H1 (cell line): ENCODE measurements at regions not wholly inside any gene's neighbourhood (a gene's known extent, or its start where the extent isn't known, plus 50 kb on each side); places are given as distances from the start of the nearest gene placed in this dataset.

Experiments
- CTCF ChIA-PET: fragments of 300-600 bp; sonication (Branson Sonifier 250); formaldehyde crosslinking; loops from one replicate; lab custom pipeline; 2021; ENCODE audit not compliant: partially characterized antibody; lab: Charles Lee
- POLR2A ChIA-PET: fragments of 300-600 bp; sonication (Branson Sonifier 250); formaldehyde crosslinking; loops from one replicate; lab custom pipeline; 2021; ENCODE audit warnings: inconsistent platforms; ENCODE audit not compliant: partially characterized antibody; lab: Charles Lee
- DNase-seq, 2 experiments: peaks; one replicate each; pipeline versions ENCODE4 v3.0.0 to v3.0.0-alpha.2; 2010 to 2022; ENCODE audit warnings: low spot score in 2 of 2, low read depth in 1 of 2, mixed read lengths in 1 of 2
- FAIRE-seq: peaks from 2 replicates; lab custom pipeline; 2011; peaks lifted over from hg19 to GRCh38; lab: Jason Lieb, UNC
- H2AFZ ChIP-seq: 2 replicates; pipeline ENCODE4 v1.8.1; 2012; ENCODE audit warnings: low read length, inconsistent platforms
- H2AK5ac ChIP-seq: 2 replicates; pipeline ENCODE4 v1.6.1; 2013; ENCODE audit warnings: low read depth, low read length
- H2BK120ac ChIP-seq: replicated peaks from 2 replicates; pipeline ENCODE3; 2013; ENCODE audit warnings: low read depth, low read length, inconsistent platforms
- H2BK12ac ChIP-seq: 2 replicates; pipeline ENCODE4 v1.6.1; 2013; ENCODE audit warnings: low read depth, low read length
- H2BK15ac ChIP-seq: 2 replicates; pipeline ENCODE4 v1.6.1; 2013; ENCODE audit warnings: low read length
- H2BK20ac ChIP-seq: 2 replicates; pipeline ENCODE4 v1.6.1; 2013; ENCODE audit warnings: low read length
- H2BK5ac ChIP-seq: 2 replicates; pipeline ENCODE4 v1.6.1; 2013; ENCODE audit warnings: low read depth, low read length
- H3K14ac ChIP-seq: 2 replicates; pipeline ENCODE4 v1.6.1; 2013; ENCODE audit warnings: inconsistent platforms; ENCODE audit not compliant: insufficient read length
- H3K18ac ChIP-seq: 2 replicates; pipeline ENCODE4 v1.6.1; 2013; ENCODE audit warnings: low read length; ENCODE audit errors: extremely low read depth
- H3K23ac ChIP-seq: 2 replicates; pipeline ENCODE4 v1.6.1; 2013; ENCODE audit warnings: inconsistent platforms; ENCODE audit not compliant: insufficient read length
- H3K23me2 ChIP-seq: 2 replicates; pipeline ENCODE4 v1.6.1; 2013; ENCODE audit warnings: low read depth, low read length
- H3K27ac ChIP-seq: 2 replicates; pipeline ENCODE4 v1.6.1; 2011; ENCODE audit warnings: low read depth, low read length, inconsistent platforms
- H3K27me3 ChIP-seq, 4 experiments: replicated peaks in 1 of 4; 1 replicate in 1 of 4; 2 replicates in 3 of 4; pipeline versions ENCODE4 v1.6.1 to v1.8.1; 2011 to 2013; ENCODE audit warnings: low read length in 3 of 4, mild to moderate bottlenecking in 3 of 4, inconsistent platforms in 2 of 4, mixed read lengths in 2 of 4, moderate library complexity in 1 of 4; ENCODE audit not compliant: control insufficient read depth in 3 of 4, insufficient read depth in 3 of 4; ENCODE audit errors: extremely low read depth in 1 of 4
- H3K36me3 ChIP-seq, 4 experiments: 2 replicates each; pipeline versions ENCODE4 v1.6.1 to v1.8.1; 2011 to 2013; ENCODE audit warnings: mild to moderate bottlenecking in 4 of 4, low read length in 3 of 4, moderate library complexity in 2 of 4, control low read depth in 1 of 4, inconsistent platforms in 1 of 4; ENCODE audit not compliant: insufficient read depth in 4 of 4, control insufficient read depth in 2 of 4
- H3K4ac ChIP-seq: replicated peaks from 2 replicates; pipeline ENCODE3; 2013; ENCODE audit warnings: low read length, low read depth, mixed read lengths, inconsistent platforms; ENCODE audit not compliant: insufficient read length
- H3K4me1 ChIP-seq, 4 experiments: replicated peaks in 1 of 4; 1 replicate in 1 of 4; 2 replicates in 3 of 4; pipeline versions ENCODE4 v1.6.1 to v1.8.1; 2011 to 2013; ENCODE audit warnings: low read length in 3 of 4, inconsistent platforms in 2 of 4, mixed read lengths in 1 of 4; ENCODE audit not compliant: insufficient read depth in 4 of 4, control insufficient read depth in 3 of 4
- H3K4me2 ChIP-seq, 2 experiments: 2 replicates each; pipeline versions ENCODE4 v1.6.1 to v1.8.1; 2011 to 2013; ENCODE audit warnings: low read depth in 2 of 2, low read length in 2 of 2, control low read depth in 1 of 2, inconsistent platforms in 1 of 2, mild to moderate bottlenecking in 1 of 2; ENCODE audit not compliant: insufficient read depth in 1 of 2
- H3K4me3 ChIP-seq, 4 experiments: fragments of 200-600, 300-600 bp in 1 of 4; sonication (generic), shearing (Covaris generic), sonication (Bioruptor Twin) in 1 of 4; 2 replicates each; pipeline versions ENCODE4 v1.5.1 to v1.8.1; 2011 to 2016; ENCODE audit warnings: low read length in 4 of 4, low read depth in 3 of 4, control low read depth in 2 of 4, inconsistent platforms in 2 of 4, mild to moderate bottlenecking in 2 of 4, mixed read lengths in 1 of 4, moderate library complexity in 1 of 4; ENCODE audit not compliant: insufficient read depth in 2 of 4; ENCODE audit errors: extremely low read depth in 1 of 4
- H3K56ac ChIP-seq: replicated peaks from 2 replicates; pipeline ENCODE3; 2013; ENCODE audit warnings: low read depth, mild to moderate bottlenecking, mixed read lengths, low read length, inconsistent platforms; ENCODE audit not compliant: insufficient read length
- H3K79me1 ChIP-seq: 2 replicates; pipeline ENCODE4 v1.6.1; 2013; ENCODE audit warnings: low read depth, low read length, control low read depth
- H3K79me2 ChIP-seq, 2 experiments: 2 replicates each; pipeline versions ENCODE4 v1.6.1 to v1.8.1; 2012 to 2013; ENCODE audit warnings: low read length in 2 of 2, mild to moderate bottlenecking in 2 of 2, inconsistent platforms in 1 of 2; ENCODE audit not compliant: insufficient read depth in 2 of 2, control insufficient read depth in 1 of 2
- H3K9ac ChIP-seq, 4 experiments: replicated peaks in 1 of 4; 1 replicate in 1 of 4; 2 replicates in 3 of 4; pipeline versions ENCODE4 v1.6.1 to v1.8.1; 2011 to 2013; ENCODE audit warnings: low read depth in 3 of 4, low read length in 3 of 4, control low read depth in 2 of 4, mild to moderate bottlenecking in 2 of 4, moderate library complexity in 2 of 4, inconsistent platforms in 1 of 4; ENCODE audit errors: extremely low read depth in 1 of 4
- H3K9me3 ChIP-seq, 2 experiments: 2 replicates each; pipeline versions ENCODE4 v1.6.1 to v1.8.1; 2012 to 2013; ENCODE audit warnings: mild to moderate bottlenecking in 2 of 2, moderate library complexity in 2 of 2, control low read depth in 1 of 2, inconsistent platforms in 1 of 2, low read depth in 1 of 2, low read length in 1 of 2, mixed read lengths in 1 of 2; ENCODE audit not compliant: insufficient read depth in 2 of 2
- H4K20me1 ChIP-seq, 2 experiments: replicated peaks in 1 of 2; 2 replicates each; pipeline versions ENCODE3 to v1.8.1; 2011 to 2013; ENCODE audit warnings: inconsistent platforms in 2 of 2, low read length in 2 of 2, mild to moderate bottlenecking in 1 of 2; ENCODE audit not compliant: insufficient read depth in 2 of 2, control insufficient read depth in 1 of 2
- H4K5ac ChIP-seq: 2 replicates; pipeline ENCODE4 v1.6.1; 2013; ENCODE audit warnings: low read length, low read depth, mixed read lengths, inconsistent platforms; ENCODE audit not compliant: insufficient read length
- H4K8ac ChIP-seq: 2 replicates; pipeline ENCODE4 v1.8.0; 2013; ENCODE audit warnings: mild to moderate bottlenecking, moderate library complexity, low read length, inconsistent platforms; ENCODE audit not compliant: insufficient read depth; ENCODE audit errors: extremely low read depth
- H4K91ac ChIP-seq: replicated peaks from 2 replicates; pipeline ENCODE3; 2013; ENCODE audit warnings: low read length, mixed read lengths, inconsistent platforms; ENCODE audit not compliant: insufficient read length
- CEBPB ChIP-seq: IDR thresholded peaks from 2 replicates; pipeline ENCODE4 v1.6.1; 2012; ENCODE audit warnings: low read depth, low read length
- RAD21 ChIP-seq, 2 experiments: IDR thresholded peaks in 1 of 2; conservative IDR thresholded peaks in 1 of 2; 2 replicates each; pipeline ENCODE4 v1.6.1; 2011; ENCODE audit warnings: low read depth in 2 of 2, low read length in 2 of 2, improper control_type of control experiment in 1 of 2, inconsistent platforms in 1 of 2, mild to moderate bottlenecking in 1 of 2, moderate library complexity in 1 of 2
- RBBP5 ChIP-seq: IDR thresholded peaks from 2 replicates; pipeline ENCODE4 v1.7.1; 2012; ENCODE audit warnings: low read depth, mild to moderate bottlenecking, inconsistent platforms, low read length, moderate library complexity, borderline replicate concordance
- SIN3A ChIP-seq, 2 experiments: IDR thresholded peaks in 1 of 2; conservative IDR thresholded peaks in 1 of 2; 2 replicates each; pipeline ENCODE4 v1.6.1; 2011 to 2012; ENCODE audit warnings: low read length in 2 of 2, improper control_type of control experiment in 1 of 2, low read depth in 1 of 2, mild to moderate bottlenecking in 1 of 2
- TAF1 ChIP-seq: IDR thresholded peaks from 2 replicates; pipeline ENCODE4 v1.6.1; 2011; ENCODE audit warnings: mild to moderate bottlenecking, low read depth, low read length
- WGBS, 2 experiments: shearing (Covaris generic) in 1 of 2; methylation state at CpG; one replicate each; pipeline versions ENCODE4 v1.1.6 to v1.1.7; 2013 to 2015; ENCODE audit warnings: low lambda C conversion rate in 2 of 2, mixed read lengths in 2 of 2, inconsistent platforms in 1 of 2, low coverage in 1 of 2, missing lambda C conversion rate in 1 of 2; ENCODE audit not compliant: insufficient replicate concordance in 2 of 2, insufficient coverage in 1 of 2, insufficient read length in 1 of 2; ENCODE audit errors: extremely low coverage in 1 of 2, missing lambda C conversion rate in 1 of 2; 5-methylcytosine and 5-hydroxymethylcytosine counted together

GRCh38 chr5:175321927-175322532, 122.0 kb downstream of the DRD1 start:
- Histone ChIP-seq H3K18ac (no peak overlapping the region), H2AFZ (no peak overlapping the region), H3K36me3 (no peaks in the 10 kb centered on the region), H2AK5ac (no peak overlapping the region), H4K5ac (no peak overlapping the region), H3K9me3 (no peaks in the 10 kb centered on the region), H3K4ac (no peak overlapping the region), H3K79me1 (no peaks in the 10 kb centered on the region), H3K9ac (no peak overlapping the region), H2BK12ac (no peak overlapping the region), H3K79me2 (no peaks in the 10 kb centered on the region), H3K14ac (no peak overlapping the region), H2BK15ac (no peak overlapping the region), H2BK5ac (no peak overlapping the region), H3K27ac (no peak overlapping the region), H3K23me2 (no peaks in the 10 kb centered on the region), H3K56ac (no peak overlapping the region), H3K4me3 (no peak overlapping the region), H2BK20ac (no peak overlapping the region), H3K4me1 (peaks cover 0 to 2% (median 0%) of the 10 kb centered on the region in 4 experiments; a peak in 2 of 7 replicates), H3K4me2 (no peak overlapping the region), H4K8ac (no peak overlapping the region), H4K20me1 (no peaks in the 10 kb centered on the region), H2BK120ac (no peak overlapping the region), H3K27me3 (no peaks in the 10 kb centered on the region), H4K91ac (no peak overlapping the region), H3K23ac (no peak overlapping the region)
- WGBS, 2 experiments, result 61% methylated on average over 3 of the region's 3 CpGs; no CpG with 5 or more reads in 1 of the 2 experiments
- TF ChIP-seq SIN3A (conservative IDR thresholded peaks at IDR 0.05 in 1 of 2, IDR thresholded peaks at IDR 0.05 in 1 of 2; ENCODE audit: low read depth in 1 of 2, low read length in 2 of 2) (peak; percentile 70 to 91; a peak in 2 of 4 replicates), RAD21 (IDR thresholded peaks at IDR 0.05 in 1 of 2, conservative IDR thresholded peaks at IDR 0.05 in 1 of 2; ENCODE audit: low read depth in 2 of 2, low read length in 2 of 2) (peak; percentile 3 to 33; a peak in 1 of 4 replicates), CEBPB (no peak), TAF1 (no peak), RBBP5 (no peak)
- ChIA-PET POLR2A (no interaction called here), CTCF (interaction anchor here (0.7 to 1.3 kb wide), 2 partner anchors 40 to 143 kb away, joined by 3 to 4 read pairs; no protein-coding TSS in a partner anchor)
- FAIRE-seq (peak; percentile 89), DNase-seq (peak; percentile 19 to 65)
